K562 (cell line): ENCODE measurements at regions not wholly inside any gene's neighbourhood (a gene's known extent, or its start where the extent isn't known, plus 50 kb on each side); places are given as distances from the start of the nearest gene placed in this dataset.

Experiments
- ATAC-seq: fragments of 200-7000 bp; cut with Tn5 transposase; 3 replicates; pipeline ENCODE4 v1.9.1; 2020; ENCODE audit warnings: moderate library complexity
- BruUV-seq: library from RNA; stranded (reverse); fragments of 400-500 nt; replicated peaks from 2 replicates; lab custom pipeline; 2021; lab: Mats Ljungman, UMichigan
- CTCF ChIA-PET: fragments of 300-600 bp; formaldehyde crosslinking; extraction: SDS; loops from one replicate; lab custom pipeline; 2021; ENCODE audit warnings: low intra/inter-chr PET ratio; lab: Yijun Ruan, JAX
- POLR2A ChIA-PET: fragments of 300-600, 350-650 bp; sonication (Branson Sonifier 250); formaldehyde crosslinking; extraction: SDS; loops from one replicate; lab custom pipeline; 2021; ENCODE audit warnings: antibody characterized with exemption, inconsistent platforms; lab: Yijun Ruan, JAX
- DNase-seq, 4 experiments: peaks; one replicate each; pipeline versions ENCODE4 v3.0.0 to v3.0.0-alpha.2; 2011 to 2018; ENCODE audit warnings: low spot score in 3 of 4, mixed read lengths in 3 of 4; ENCODE audit errors: extremely low read depth in 1 of 4
- FAIRE-seq: peaks from 2 replicates; lab custom pipeline; 2011; peaks lifted over from hg19 to GRCh38; lab: Jason Lieb, UNC
- H2AFZ ChIP-seq: 2 replicates; pipeline ENCODE4 v1.6.0; 2011; ENCODE audit warnings: low read depth, low read length, control low read depth, inconsistent platforms
- H3K27ac ChIP-seq: fragments of 200-600 bp; 3 replicates; pipeline ENCODE4 v1.8.0; 2011; ENCODE audit warnings: low read depth, mild to moderate bottlenecking, control low read depth, inconsistent platforms, low read length, moderate library complexity, mixed read lengths; ENCODE audit errors: extremely low read depth
- H3K27me3 ChIP-seq, 2 experiments: fragments of 300-600 bp in 1 of 2; 2 replicates in 1 of 2; 3 replicates in 1 of 2; pipeline versions ENCODE4 v1.6.0 to v1.8.0; 2011; ENCODE audit warnings: inconsistent platforms in 2 of 2, low read length in 2 of 2, mild to moderate bottlenecking in 1 of 2, mixed read lengths in 1 of 2, moderate library complexity in 1 of 2; ENCODE audit not compliant: control insufficient read depth in 2 of 2, insufficient read depth in 2 of 2
- H3K36me3 ChIP-seq: fragments of 300-600 bp; 3 replicates; pipeline ENCODE4 v1.8.0; 2011; ENCODE audit warnings: mild to moderate bottlenecking, low read length, inconsistent platforms; ENCODE audit not compliant: control insufficient read depth, insufficient read depth
- H3K4me1 ChIP-seq, 2 experiments: fragments of 200-600 bp in 1 of 2; replicated peaks in 1 of 2; 2 replicates in 1 of 2; 3 replicates in 1 of 2; pipeline versions ENCODE4 v1.5.1 to v1.8.0; 2011; ENCODE audit warnings: inconsistent platforms in 2 of 2, low read length in 2 of 2, mild to moderate bottlenecking in 1 of 2, mixed read lengths in 1 of 2, moderate library complexity in 1 of 2; ENCODE audit not compliant: control insufficient read depth in 2 of 2, insufficient read depth in 2 of 2
- H3K4me2 ChIP-seq: 2 replicates; pipeline ENCODE4 v1.6.1; 2011; ENCODE audit warnings: low read length, control low read depth, inconsistent platforms, mixed read lengths; ENCODE audit not compliant: insufficient read depth
- H3K4me3 ChIP-seq: fragments of 200-600 bp; sonication (generic), shearing (Covaris generic); 2 replicates; pipeline ENCODE4 v1.5.1; 2016; ENCODE audit warnings: control low read depth, inconsistent platforms
- H3K79me2 ChIP-seq: fragments of 200-600 bp; 3 replicates; pipeline ENCODE4 v1.8.0; 2011; ENCODE audit warnings: low read length, inconsistent platforms; ENCODE audit not compliant: control insufficient read depth, insufficient read depth
- H3K9ac ChIP-seq, 2 experiments: 2 replicates each; pipeline versions ENCODE4 v1.6.0 to v1.6.1; 2011; ENCODE audit warnings: low read depth in 2 of 2, low read length in 2 of 2, control low read depth in 1 of 2, inconsistent platforms in 1 of 2, mild to moderate bottlenecking in 1 of 2, mixed read lengths in 1 of 2; ENCODE audit not compliant: insufficient read depth in 1 of 2
- H3K9me1 ChIP-seq: one replicate; pipeline ENCODE4 v1.6.0; 2011; ENCODE audit warnings: inconsistent platforms, mild to moderate bottlenecking, low read length, moderate library complexity; ENCODE audit not compliant: control insufficient read depth, insufficient read depth
- H3K9me3 ChIP-seq: replicated peaks from 2 replicates; pipeline ENCODE4 v1.5.1; 2011; ENCODE audit warnings: low read depth, low read length, inconsistent platforms; ENCODE audit not compliant: control insufficient read depth, insufficient read depth
- H4K20me1 ChIP-seq: replicated peaks from 2 replicates; pipeline ENCODE4 v1.6.1; 2011; ENCODE audit warnings: low read length, inconsistent platforms, mixed read lengths; ENCODE audit not compliant: control insufficient read depth, insufficient read depth
- MCM7 ChIP-seq, 2 experiments: fragments of 450-650 bp; IDR thresholded peaks; 2 replicates each; pipeline ENCODE4 v1.6.1; 2016 to 2018
- SIN3A ChIP-seq, 2 experiments: fragments of 150-350 bp in 1 of 2; IDR thresholded peaks; 2 replicates each; pipeline ENCODE4 v1.6.1; 2011 to 2016; ENCODE audit warnings: borderline replicate concordance in 2 of 2, low read depth in 2 of 2, low read length in 2 of 2, mild to moderate bottlenecking in 2 of 2, moderate library complexity in 2 of 2; ENCODE audit not compliant: control insufficient read depth in 1 of 2
- SMARCA5 ChIP-seq: fragments of 450-650 bp; IDR thresholded peaks from 2 replicates; pipeline ENCODE4 v1.6.1; 2016
- ZNF717 ChIP-seq: fragments of 250-450 bp; sonication (Bioruptor Pico); IDR thresholded peaks from 2 replicates; pipeline ENCODE4 v1.5.0; 2021
- WGBS: fragments of 100-300 bp; shearing (Covaris generic); methylation state at CpG from one replicate; pipeline ENCODE4 v1.1.6; 2016; ENCODE audit warnings: low coverage, mixed read lengths; ENCODE audit not compliant: insufficient coverage; ENCODE audit errors: missing lambda C conversion rate; 5-methylcytosine and 5-hydroxymethylcytosine counted together
- in situ Hi-C: fragments of 300-500 bp; cut with MboI; formaldehyde crosslinking; loops from 4 replicates; pipeline ENCODE4 v1.15.0; 2018; ENCODE audit warnings: inconsistent platforms, mixed read lengths
- intact Hi-C: fragments of 100-400 bp; cut with micrococcal nuclease; formaldehyde crosslinking; loops from 2 replicates; pipeline ENCODE4 v1.14.2; 2022

GRCh38 chr14:101318271-101318670 lies 243.0 kb upstream of the DIO3 start:
- H3K79me2 ChIP-seq, result no peaks in the 10 kb centered on the region
- in situ Hi-C loops, result no loop called here
- no peak overlapping the region for H3K9ac ChIP-seq
- BruUV-seq, result no TSS peak
- ATAC-seq (no peak), DNase-seq (no peak), FAIRE-seq (no peak)
- no peaks in the 10 kb centered on the region for H3K36me3 ChIP-seq
- no peaks in the 10 kb centered on the region for H3K9me1 ChIP-seq
- H2AFZ ChIP-seq, result no peak overlapping the region
- WGBS, result 3% methylated on average over 6 of the region's 6 CpGs
- no peaks in the 10 kb centered on the region for H3K27me3 ChIP-seq
- H3K4me2 ChIP-seq, result no peak overlapping the region
- no peaks in the 10 kb centered on the region for H4K20me1 ChIP-seq
- H3K9me3 ChIP-seq, result 0 out of 2 replicates have a peak, but pooled peaks cover 2% of the 10 kb centered on the region
- no peak overlapping the region for H3K4me3 ChIP-seq
- intact Hi-C loops, result no loop called here
- no peak for TF ChIP-seq MCM7 (IDR thresholded peaks at IDR 0.05)
- CTCF ChIA-PET, result no interaction called here
- POLR2A ChIA-PET, result no interaction called here
- no peaks in the 10 kb centered on the region; a peak in 1 of 5 replicates for H3K4me1 ChIP-seq
- H3K27ac ChIP-seq, result no peak overlapping the region

- Histone ChIP-seq H4K20me1 (no peaks in the 10 kb centered on the region), H3K9ac (no peak overlapping the region), H3K36me3 (no peaks in the 10 kb centered on the region), H3K27me3 (no peaks in the 10 kb centered on the region), H2AFZ (no peak overlapping the region), H3K4me3 (no peak overlapping the region), H3K9me3 (0 out of 2 replicates have a peak, but pooled peaks cover 2% of the 10 kb centered on the region), H3K4me2 (no peak overlapping the region), H3K4me1 (no peaks in the 10 kb centered on the region), H3K79me2 (no peaks in the 10 kb centered on the region), H3K9me1 (no peaks in the 10 kb centered on the region), H3K27ac (no peak overlapping the region)
- no peak for DNase-seq
- ChIA-PET POLR2A (no interaction called here), CTCF (no interaction called here)
- no peak for TF ChIP-seq ZNF717 (CRISPR knock-in tag)
- TF ChIP-seq SIN3A (IDR thresholded peaks at IDR 0.05; ENCODE audit: borderline replicate concordance in 2 of 2, control insufficient read depth in 1 of 2, low read depth in 2 of 2, low read length in 2 of 2), result no peak
- TF ChIP-seq SMARCA5, result no peak
- FAIRE-seq, result no peak
- 0% methylated on average over 1 of the region's 1 CpG for WGBS
- in situ Hi-C loops, result no loop called here
- no peak for ATAC-seq
- intact Hi-C loops, result no loop called here
- no TSS peak for BruUV-seq
These were observed 240.9 kb upstream of the DIO3 start for GRCh38 chr14:101320396-101320795.
